ENCODE measurements at regions not wholly inside any gene's neighbourhood (a gene's known extent, or its start where the extent isn't known, plus 50 kb on each side); places are given as distances from the start of the nearest gene placed in this dataset.

DNA sequence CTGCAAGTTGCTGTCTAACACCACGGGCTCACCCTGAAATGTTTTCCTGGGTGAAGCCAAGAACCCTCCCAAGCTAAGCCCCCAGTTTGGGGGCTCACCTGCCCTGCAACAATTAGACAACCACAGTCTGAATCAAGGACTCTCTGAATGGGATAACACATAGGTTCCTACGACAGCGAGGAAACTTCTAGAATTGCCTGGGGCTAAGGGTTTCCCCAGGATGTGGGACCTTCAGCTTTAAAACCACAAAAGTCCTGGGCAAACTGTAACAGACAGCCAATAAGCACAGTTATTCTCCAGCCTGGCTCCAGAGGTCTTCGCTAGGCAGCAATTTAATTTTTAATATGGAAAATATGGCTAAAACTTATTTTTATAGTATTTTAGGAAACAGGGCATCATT lies 162.6 kb downstream of the PRKX start:
- TF ChIP-seq, protein P1, sequence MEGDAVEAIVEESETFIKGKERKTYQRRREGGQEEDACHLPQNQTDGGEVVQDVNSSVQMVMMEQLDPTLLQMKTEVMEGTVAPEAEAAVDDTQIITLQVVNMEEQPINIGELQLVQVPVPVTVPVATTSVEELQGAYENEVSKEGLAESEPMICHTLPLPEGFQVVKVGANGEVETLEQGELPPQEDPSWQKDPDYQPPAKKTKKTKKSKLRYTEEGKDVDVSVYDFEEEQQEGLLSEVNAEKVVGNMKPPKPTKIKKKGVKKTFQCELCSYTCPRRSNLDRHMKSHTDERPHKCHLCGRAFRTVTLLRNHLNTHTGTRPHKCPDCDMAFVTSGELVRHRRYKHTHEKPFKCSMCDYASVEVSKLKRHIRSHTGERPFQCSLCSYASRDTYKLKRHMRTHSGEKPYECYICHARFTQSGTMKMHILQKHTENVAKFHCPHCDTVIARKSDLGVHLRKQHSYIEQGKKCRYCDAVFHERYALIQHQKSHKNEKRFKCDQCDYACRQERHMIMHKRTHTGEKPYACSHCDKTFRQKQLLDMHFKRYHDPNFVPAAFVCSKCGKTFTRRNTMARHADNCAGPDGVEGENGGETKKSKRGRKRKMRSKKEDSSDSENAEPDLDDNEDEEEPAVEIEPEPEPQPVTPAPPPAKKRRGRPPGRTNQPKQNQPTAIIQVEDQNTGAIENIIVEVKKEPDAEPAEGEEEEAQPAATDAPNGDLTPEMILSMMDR (IDR thresholded peaks at IDR 0.05) = no peak
- no peak for TF ChIP-seq POLR2A (IDR thresholded peaks at IDR 0.05)

All from heart left ventricle (tissue), 13 donors.